Uterus (tissue), 2 donors: ENCODE measurements at regions not wholly inside any gene's neighbourhood (a gene's known extent, or its start where the extent isn't known, plus 50 kb on each side); places are given as distances from the start of the nearest gene placed in this dataset.

ENCODE experiments used
- POLR2A ChIP-seq, 2 donors: fragments of 450-650 bp; IDR thresholded peaks; one replicate each; pipeline ENCODE4 v1.6.1; 2016; ENCODE audit warnings: antibody characterized with exemption in 2 of 2, mild to moderate bottlenecking in 1 of 2, moderate library complexity in 1 of 2
- TF ChIP-seq, protein P1 (sequence below), 4 experiments: fragments of 200-600 bp in 2 of 4; fragments of 450-650 bp in 2 of 4; sonication (generic) in 2 of 4; IDR thresholded peaks; one replicate each; pipeline ENCODE4 v1.5.1; 2016 to 2019; ENCODE audit warnings: antibody characterized with exemption in 4 of 4, mild to moderate bottlenecking in 2 of 4, moderate library complexity in 1 of 4

DNA sequence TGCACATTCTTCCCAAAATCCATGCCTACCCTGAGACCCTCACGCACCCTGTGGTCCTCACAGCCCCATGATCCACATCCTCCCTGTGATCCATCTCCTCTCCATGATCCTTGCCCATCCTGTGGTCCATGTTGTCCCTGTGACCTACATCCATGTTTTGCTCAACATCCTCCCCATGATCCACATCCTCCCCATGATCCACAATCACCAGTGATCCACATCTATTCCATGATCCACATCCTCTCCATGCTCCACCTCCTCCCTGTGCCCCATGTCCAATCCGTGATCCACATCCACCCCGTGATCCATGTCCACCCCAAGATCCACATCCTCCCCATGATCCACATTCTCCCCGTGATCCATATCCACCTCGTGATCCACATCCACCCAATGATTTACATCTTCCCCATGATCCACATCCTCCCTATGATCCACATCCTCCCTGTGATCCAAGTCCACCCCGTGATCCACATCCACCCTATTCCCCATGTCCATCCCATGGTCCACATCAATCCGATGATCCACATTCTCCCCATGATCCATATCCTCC lies 281.2 kb downstream of the MYCN start:
- TF ChIP-seq, protein P1, sequence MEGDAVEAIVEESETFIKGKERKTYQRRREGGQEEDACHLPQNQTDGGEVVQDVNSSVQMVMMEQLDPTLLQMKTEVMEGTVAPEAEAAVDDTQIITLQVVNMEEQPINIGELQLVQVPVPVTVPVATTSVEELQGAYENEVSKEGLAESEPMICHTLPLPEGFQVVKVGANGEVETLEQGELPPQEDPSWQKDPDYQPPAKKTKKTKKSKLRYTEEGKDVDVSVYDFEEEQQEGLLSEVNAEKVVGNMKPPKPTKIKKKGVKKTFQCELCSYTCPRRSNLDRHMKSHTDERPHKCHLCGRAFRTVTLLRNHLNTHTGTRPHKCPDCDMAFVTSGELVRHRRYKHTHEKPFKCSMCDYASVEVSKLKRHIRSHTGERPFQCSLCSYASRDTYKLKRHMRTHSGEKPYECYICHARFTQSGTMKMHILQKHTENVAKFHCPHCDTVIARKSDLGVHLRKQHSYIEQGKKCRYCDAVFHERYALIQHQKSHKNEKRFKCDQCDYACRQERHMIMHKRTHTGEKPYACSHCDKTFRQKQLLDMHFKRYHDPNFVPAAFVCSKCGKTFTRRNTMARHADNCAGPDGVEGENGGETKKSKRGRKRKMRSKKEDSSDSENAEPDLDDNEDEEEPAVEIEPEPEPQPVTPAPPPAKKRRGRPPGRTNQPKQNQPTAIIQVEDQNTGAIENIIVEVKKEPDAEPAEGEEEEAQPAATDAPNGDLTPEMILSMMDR (IDR thresholded peaks at IDR 0.05): no peak
- no peak for TF ChIP-seq POLR2A (IDR thresholded peaks at IDR 0.05)
